Activated gamma-delta T cell treated with Interleukin-2 at 50 U/mL for 16 hours (primary cell): ENCODE measurements at regions not wholly inside any gene's neighbourhood (a gene's known extent, or its start where the extent isn't known, plus 50 kb on each side); places are given as distances from the start of the nearest gene placed in this dataset.
"Not testable (repeated sequence)": the region's sequence is repeated elsewhere in the genome, so short reads cannot be mapped to it uniquely, and the experiment has no call there.

Experiments used
- DNase-seq: peaks from one replicate; pipeline ENCODE4 v3.0.0-alpha.2; 2020

- no peak for DNase-seq
These were observed 236.9 kb downstream of the BCAS1 start for GRCh38 chr20:53833333-53834061.

DNA sequence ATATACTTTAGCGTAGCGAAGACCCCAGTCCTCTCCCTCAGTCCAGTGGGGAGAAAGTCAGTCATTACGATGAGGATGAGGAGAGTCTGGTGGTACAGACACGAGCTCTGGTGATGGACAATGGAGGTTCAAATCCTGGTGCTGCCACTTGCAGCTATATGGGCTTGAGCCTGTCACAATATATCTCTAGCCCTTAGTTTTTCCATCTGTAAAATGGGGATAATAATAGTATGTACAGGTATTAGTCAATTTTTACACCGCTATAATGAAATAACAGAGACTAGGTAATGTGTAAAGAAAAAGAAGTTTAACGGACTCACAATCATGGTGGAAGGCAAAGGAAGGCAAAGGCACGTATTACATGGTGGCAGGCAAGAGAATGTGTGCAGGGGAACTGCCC lies 237.9 kb downstream of the BCAS1 start:
- no peak for DNase-seq

DNA sequence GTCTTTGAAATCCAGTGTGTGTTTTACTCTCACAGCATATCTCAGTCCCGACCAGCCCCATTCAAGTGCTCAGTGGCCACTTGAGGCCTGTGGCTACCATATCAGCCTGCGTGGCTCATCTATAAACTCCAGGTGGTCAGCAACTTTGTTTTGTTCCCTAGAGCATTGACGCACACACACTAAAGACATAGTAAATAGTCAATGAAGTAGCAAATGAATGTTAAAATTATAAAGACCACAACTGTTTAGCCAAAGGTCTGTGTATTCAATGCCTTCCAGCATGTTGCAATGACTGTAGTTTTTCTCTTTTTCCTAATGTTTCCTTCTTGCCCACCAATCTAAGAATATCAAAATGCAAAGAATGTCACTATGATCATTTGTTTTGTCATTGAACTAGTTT lies 238.2 kb upstream of the ZNF217 start:
- DNase-seq: no peak

GRCh38 chr20:53831228-53831627 lies 237.6 kb upstream of the ZNF217 start:
- DNase-seq: no peak

- no peak for DNase-seq
These were observed 236.3 kb upstream of the ZNF217 start for GRCh38 chr20:53829724-53830521.

DNA sequence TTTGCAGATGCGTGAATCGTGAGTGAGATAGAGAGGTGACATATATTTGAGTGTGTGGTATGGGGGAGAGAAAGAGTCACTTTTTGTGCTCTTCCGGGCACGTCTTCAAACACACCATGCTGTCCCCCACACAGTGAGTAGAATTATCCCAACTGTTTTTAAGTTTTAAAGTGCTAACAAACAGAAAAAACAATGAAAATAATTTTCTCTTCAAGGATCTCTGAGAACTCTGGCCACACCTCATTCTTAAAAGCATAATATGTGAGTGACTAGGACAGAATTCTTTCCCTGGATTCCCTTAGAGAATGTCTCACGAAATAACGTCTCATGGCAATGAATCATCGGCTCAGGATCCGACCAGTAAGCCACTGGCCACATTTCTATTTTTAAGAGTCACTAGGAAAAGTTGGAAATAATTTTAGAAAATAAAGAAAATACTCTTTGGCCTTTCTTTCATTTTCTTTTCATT lies 235.7 kb upstream of the ZNF217 start:
- DNase-seq: no peak

DNA sequence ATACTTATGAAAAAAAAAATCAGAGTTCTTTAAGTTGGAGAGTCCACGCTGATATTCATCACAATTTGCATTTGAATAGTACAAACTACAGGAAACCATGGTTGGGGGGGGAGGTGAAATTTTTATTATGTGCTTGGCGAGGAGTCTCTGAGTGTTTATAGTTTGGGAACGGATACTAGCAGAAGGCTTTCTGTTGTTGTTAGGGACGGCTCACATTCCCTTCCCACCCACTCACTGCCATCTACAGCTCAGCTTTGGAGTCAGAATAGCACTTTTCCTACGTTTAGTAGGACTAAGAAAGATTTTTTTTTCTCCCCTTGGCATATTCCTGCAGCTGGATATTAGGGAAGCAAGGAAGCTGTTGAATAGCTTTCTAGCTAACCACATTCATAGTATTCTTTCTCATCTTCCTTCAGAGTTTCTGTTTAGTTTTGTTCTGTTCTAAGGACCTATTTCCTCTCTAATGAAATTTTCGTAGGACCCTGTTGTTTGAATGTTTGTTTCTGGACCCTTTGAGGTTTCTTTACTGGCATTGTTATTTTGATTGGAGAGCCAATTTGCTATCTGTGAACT lies 235.1 kb upstream of the ZNF217 start:
- DNase-seq: no peak

DNA sequence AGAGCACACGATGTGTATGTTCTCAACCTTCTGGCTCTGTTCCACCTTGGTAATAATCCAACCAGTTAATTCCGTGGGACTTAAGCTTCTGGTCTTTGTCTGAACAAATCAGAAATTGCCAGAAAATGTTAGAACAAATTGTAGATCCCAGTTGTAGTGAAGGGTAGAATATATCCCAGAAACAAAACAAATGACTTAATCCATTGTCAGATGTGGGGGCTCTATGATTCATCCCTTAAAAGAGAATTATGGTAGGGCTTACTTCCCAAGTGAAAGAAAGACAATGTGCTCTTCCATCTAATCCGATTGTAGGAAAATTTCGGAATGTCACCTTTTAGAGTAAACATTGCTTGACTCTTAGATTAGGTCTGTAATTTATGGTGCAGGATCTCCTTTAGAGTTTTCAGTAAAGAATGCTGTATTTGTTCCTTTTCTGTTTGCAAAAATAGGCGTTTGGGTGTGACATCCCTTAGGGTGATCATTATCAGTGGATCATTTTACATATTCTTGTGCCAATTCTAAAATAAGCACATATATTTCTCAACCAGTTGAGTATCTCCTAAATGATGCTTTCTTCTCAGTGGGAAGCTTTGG lies 234.5 kb upstream of the ZNF217 start:
- no peak for DNase-seq

- no peak for DNase-seq
These were observed 233.9 kb upstream of the ZNF217 start for GRCh38 chr20:53827292-53828087.

- no peak for DNase-seq
These were observed 233.1 kb upstream of the ZNF217 start for GRCh38 chr20:53826597-53827291.

DNA sequence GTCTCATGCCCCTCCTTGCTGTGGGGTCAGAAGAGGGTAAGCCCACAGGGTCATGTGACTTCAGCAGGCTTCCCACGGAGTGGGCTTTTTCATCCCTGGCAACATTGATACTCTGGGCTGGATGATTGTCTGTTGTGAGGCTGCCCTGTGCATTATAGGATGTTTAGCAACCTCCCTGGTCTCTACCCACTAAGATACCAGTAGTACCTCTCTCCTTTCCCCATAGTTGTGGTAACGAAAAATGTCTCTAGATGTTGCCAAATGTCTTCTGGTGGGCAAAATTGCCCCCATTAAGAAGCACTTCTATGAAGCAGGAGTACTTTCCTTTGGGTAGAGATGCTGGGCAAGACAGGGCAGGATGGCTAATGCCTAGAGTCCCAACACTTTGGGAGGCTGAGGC lies 232.5 kb upstream of the ZNF217 start:
- no peak for DNase-seq

DNA sequence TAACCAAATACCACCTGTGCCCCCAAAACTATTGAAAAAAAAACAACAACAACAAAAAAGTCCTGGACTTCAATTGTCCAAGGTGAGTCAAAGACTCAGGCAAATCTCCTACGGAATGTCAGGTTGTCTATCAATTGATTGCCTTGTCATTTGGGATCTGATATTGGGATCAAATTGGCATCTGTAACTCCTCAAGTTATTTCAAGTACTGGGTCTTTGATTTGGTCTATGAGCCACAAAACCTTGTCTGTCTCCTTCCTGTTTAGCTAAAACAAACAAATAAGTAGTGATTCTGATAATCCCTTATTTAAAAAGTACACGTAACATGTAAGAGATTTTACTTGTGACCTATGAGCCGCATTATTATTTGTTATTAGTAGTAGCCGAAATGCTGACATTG lies 231.6 kb upstream of the ZNF217 start:
- no peak for DNase-seq

DNA sequence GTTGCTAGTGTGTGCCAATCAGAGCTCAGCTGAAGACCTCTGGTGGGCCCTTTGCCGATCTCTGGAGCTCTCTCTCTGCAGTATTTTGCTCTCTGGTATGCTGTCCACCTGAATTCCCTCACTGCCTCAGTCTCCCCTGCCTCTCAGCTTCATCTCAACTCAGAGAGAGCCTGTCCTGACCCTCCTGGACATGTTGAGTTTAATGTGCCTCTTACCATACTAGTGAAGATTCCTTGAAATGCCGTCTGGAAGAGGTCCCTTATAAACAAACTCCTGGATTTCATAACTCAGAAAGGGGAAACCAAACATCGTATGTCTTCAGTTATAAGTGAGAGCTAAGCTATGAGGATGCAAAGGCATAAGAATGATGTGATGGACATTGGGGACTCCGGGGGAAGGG lies 231.1 kb upstream of the ZNF217 start:
- DNase-seq: no peak

DNA sequence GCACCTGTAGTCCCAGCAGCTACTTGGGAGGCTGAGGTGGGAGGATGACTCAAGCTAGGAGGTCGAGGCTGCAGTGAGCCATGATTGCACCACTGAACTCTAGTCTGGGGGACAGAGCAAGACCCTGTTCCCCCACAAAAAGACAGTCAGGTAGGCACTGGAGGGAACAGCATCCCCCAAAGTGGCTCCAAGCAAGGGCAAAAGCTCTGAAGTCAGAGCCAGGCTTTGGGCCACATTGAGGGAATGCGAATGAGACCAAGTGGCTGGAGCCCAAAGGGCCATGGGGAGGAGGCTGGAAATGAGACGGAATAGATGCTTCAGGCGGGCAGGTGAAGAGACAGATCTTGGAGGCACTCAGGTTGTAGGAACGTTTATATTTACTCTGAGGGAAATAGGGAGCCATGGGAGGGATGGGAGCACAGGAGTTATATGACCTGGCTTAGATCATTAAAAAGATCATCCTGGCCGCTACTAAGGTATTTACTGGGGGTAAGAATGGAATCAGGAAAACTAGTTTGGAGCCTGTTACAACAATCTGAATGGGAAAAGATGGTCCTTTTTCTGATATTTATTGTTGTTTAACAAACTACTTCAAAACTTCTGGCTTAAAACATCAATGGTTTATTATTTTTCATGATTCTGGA lies 229.6 kb upstream of the ZNF217 start:
- DNase-seq: no peak

GRCh38 chr20:53822534-53822933 lies 228.9 kb upstream of the ZNF217 start:
- no peak for DNase-seq

DNA sequence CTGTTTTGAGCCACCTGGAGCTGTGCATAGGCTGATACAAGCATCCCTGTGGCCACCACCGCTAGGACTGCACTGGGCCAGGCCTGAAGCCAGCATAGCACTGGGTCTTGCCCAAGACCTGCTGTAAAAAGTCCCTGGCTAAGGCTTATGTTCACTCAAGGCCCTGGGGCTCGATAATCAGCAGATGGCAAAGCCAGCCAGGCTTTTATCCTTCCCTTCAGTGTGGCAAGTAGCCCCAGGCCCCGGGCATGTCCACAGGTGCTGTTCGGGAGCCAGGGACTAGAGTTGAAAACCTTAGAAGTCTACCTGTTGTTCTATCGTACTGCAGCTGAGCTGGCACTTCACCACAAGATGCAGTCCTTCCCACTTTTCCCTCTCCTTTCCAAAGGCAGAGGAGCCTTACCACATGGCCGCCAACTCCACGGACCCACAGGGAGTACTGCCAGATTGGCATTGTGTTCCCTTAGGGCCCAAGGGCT lies 226.4 kb upstream of the ZNF217 start:
- no peak for DNase-seq

- no peak for DNase-seq
These were observed 225.0 kb upstream of the ZNF217 start for GRCh38 chr20:53818457-53819177.

DNA sequence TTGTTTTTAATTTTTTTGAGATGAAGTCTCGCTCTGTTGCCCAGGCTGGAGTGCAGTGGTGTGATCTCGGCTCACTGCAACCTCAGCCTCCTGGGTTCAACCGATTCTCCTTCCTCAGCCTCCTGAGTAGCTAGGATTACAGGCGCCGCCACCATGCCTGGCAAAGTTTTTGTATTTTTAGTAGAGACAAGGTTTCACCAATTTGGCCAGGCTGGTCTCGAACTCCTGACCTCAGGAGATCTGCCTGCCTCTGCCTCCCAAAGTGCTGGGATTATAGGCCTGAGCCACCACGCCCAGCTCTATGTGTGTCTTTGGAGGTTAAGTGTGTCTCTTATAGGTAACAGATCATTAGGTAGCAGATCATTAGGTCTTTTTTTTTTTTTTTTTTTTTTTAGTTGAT lies 223.9 kb upstream of the ZNF217 start:
- DNase-seq: not testable (repeated sequence)

GRCh38 chr20:53816872-53817398 lies 223.3 kb upstream of the ZNF217 start:
- DNase-seq: no peak

- DNase-seq: no peak
These were observed 221.9 kb upstream of the ZNF217 start for GRCh38 chr20:53815509-53815908.
